ENCODE measurements at regions not wholly inside any gene's neighbourhood (a gene's known extent, or its start where the extent isn't known, plus 50 kb on each side); places are given as distances from the start of the nearest gene placed in this dataset.
A peak's percentile ranks its signal among the peaks of the same experiment; 100 is the strongest.
"Not testable (repeated sequence)": the region's sequence is repeated elsewhere in the genome, so short reads cannot be mapped to it uniquely, and the experiment has no call there.

DNA sequence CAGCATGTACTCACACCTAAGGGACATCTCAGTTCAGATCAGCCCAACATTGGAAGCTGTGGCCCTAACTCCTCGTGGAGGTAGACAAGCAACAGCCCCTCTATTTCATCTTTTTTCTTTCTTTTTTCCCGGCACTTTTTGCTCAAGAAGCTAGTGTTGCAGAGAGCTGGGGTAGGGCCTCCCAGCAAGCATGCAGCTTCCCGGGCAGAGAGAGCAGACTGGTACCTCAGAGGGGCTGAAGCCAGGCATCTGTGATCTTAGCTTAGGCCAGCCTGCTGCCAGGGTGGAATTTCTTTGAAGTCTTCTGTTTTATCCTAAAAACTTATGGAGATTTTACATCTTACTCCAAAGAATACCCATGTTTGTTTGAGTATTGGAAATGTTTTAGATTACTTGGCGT, 195.4 kb downstream of the C16orf95 start:
- no peak for DNase-seq

- no peak for DNase-seq
Observed at GRCh38 chr16:87123356-87124001, 193.7 kb downstream of the C16orf95 start.

DNA sequence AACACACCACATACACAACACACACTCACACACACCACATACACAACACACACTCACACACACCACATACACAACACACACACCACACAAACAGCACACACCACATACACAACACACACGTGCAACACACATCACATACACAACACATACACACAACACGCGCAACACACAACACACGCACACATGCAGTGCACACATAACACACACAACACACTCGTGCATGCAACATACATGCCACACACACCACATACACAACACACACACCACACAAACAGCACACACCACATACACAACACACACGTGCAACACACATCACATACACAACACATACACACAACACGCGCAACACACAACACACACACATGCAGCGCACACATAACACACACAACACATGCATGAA, 192.8 kb downstream of the C16orf95 start:
- not testable (repeated sequence) for DNase-seq

DNA sequence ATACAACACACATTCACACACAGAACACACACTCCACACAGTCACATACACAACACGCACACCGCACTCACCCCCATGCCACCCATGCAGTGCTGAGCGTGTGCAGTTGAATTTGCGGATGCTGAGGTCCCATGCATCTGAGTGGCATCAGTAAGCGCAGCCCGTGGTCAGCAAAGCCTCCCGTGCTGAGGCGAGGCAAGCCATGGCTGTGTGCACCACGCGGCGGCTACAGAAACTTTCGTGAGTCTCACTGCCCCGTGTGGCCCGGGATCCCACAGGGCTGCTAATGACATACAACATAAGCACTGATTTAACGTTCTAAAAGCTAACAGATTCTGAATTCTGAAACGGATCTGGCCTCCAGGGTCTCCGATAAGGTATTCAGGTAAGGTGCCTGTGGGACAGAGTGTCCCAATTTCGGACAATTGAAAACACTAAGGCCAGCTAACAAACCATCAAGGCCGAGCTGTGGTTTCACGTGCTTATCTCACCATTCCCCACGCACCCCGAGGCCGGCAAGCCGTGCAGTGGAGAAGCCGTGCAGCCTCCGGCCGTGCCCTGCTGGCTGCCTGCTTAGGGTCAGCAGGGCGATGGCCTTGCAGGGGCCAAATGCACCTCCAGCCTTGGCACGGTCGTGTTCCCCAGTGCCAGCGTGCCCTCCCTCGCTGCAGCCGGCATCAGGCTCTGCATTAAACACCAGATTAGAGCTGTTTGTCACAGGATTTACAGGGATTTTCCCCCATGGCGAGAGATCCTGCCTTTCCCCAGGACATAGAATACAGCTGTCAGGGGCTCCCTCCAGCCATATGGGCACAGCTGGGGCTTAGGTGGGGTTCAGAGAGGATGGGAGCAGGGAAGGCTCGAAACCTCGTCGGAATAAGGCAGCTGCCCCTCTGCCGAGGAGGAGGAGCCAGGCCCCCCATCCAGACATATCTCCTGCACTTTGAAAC, 191.7 kb downstream of the C16orf95 start:
- DNase-seq, result no peak

- DNase-seq, result no peak
Observed at GRCh38 chr16:87126403-87127025, 190.7 kb downstream of the C16orf95 start.

DNA sequence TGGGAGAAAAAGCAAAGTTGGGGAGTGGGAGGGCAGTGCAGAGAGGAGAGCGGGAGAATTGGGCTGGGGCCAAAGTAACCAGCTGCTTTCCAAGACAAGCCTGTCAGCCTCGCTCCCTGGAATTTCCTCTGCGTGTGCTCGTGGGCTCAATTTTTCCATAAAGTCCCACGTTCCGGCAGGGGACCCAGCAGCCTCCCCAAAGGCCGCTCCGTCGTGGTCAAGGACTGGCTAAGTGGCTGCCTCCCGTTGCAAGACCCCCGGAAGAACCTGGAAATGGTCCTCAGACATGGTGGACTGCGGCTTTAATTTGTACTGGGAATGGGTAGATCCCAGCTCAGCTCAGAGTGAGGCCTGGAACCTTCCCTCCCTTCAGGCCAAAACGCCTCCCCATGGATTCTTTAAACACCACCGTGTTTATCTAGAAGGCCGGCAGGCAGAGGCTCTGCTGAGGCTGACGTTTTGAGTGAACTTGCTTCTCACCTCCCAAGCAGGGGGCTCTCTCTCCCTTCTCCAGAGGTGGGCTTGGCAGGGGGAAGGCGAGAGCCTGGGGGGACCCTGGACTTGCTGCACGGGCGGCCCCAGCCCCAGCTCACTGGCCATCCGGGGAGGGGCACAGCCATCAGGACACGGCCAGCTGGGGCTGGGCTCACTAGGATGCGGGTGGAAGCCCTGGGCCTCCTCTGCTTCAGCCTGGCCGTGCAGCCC, 190.0 kb downstream of the C16orf95 start:
- DNase-seq, result peak; percentile 78

GRCh38 chr16:87127766-87128147, 189.4 kb downstream of the C16orf95 start:
- no peak for DNase-seq

DNA sequence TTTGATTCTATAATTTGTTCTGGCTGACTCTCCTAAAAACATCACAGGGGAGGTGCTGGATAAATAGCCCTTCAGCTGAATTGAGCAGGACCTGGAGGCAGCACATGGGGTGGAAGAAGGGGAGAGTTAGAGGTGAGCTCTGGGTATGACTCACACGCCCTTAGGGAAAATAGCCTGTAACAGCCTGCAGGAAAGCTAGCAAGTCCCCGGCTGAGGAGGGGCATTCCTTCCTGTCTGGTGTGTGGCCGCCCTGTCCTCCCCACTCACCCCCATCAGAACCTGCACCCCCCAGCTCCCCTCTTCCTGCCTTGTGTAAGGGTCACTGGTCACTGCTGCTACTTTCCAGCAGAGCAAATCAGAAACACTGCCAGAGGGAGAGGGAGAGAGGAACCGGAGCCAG, 187.4 kb downstream of the C16orf95 start:
- DNase-seq, result no peak

GRCh38 chr16:87131061-87131995, 185.9 kb downstream of the C16orf95 start:
- DNase-seq, result no peak

DNA sequence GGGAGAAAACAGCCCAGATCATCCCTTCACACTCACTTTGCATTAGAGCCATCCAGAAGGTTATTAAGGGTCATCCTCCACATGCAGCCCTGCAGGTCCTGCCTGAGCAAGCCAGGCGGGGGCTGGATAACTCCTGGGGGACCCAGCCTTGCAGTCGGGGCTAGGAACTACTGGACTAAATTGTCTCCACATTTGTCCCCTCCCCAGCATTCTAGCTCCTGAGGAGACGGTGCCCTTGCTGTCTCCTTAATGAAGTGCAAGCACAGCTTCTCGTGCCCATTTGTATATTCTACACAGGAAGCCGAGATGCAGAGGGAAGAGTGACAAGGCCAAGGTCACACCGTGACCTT, 185.2 kb downstream of the C16orf95 start:
- DNase-seq, result no peak

DNA sequence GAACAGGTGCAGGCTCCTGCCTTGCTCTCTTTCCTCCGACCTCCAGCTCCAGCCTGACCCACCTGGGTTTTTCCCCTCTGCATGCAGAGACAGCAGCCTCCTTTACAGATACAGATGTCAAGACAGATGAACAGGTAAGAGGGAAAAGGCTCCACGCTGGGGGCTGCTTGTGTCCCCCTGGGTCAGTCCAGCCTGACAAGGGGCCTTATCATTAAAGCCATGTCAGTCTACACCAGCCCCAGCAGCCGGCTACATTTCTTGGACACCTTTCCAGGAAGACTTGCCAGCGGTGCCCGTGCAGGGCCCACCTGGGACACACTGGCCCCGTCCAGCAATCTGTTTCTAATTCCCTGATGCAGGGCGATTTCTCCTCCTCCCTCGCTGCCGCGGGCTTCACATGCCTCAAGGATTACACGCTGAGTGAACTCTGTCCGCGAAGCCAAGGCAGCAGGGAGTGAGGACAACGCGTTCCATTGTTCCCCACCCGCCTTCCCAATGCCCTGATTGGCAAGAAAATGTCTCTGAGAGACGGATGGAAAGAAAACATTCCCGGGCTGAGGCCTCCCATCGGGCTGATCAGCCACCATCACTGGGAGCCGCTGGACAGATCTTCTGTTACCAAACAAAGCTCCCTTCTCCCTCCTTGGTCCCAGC, 184.7 kb downstream of the C16orf95 start:
- no peak for DNase-seq

GRCh38 chr16:87133112-87133850, 183.9 kb downstream of the C16orf95 start:
- DNase-seq, result no peak

GRCh38 chr16:87133966-87134627, 183.1 kb downstream of the C16orf95 start:
- DNase-seq, result peak; percentile 31

DNA sequence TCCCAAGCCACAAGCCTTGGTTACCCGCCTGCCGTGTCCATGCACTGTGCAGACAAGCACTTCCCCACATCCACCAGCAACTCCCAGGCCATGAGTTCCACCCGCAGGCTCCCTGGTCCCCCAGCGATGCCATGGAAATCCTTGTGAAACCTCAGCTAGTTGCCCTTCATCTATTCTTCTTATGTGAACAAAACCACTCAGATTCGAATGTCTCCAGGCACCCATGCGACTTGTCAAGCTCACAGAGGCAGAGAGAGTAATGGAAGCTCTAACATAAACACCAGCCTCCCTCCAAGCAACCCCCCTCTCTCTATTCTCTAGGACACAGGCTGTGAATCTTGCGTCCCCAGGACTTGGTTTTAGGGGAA, 182.6 kb downstream of the C16orf95 start:
- no peak for DNase-seq

GRCh38 chr16:87135246-87136030, 181.8 kb downstream of the C16orf95 start:
- peak; percentile 32 for DNase-seq

DNA sequence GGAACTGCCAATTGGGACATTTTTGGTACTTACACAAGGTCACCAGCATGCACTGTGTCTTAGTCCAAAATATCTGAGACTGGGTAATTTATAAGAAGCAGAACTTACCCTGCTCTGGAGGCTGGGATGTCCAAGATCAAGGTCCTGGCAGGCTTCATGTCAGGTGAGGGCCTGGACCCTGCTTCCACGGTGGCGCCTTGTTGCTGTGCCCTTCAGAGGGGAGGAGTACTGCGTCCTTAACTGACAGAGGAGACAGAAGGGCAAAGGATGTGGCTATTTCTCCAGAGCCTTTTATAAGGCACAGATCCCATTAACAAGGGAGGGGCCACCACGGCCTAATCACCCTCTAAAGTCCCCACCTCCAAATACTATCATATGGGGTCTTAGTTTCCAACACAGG, 178.9 kb downstream of the C16orf95 start:
- DNase-seq, result no peak

DNA sequence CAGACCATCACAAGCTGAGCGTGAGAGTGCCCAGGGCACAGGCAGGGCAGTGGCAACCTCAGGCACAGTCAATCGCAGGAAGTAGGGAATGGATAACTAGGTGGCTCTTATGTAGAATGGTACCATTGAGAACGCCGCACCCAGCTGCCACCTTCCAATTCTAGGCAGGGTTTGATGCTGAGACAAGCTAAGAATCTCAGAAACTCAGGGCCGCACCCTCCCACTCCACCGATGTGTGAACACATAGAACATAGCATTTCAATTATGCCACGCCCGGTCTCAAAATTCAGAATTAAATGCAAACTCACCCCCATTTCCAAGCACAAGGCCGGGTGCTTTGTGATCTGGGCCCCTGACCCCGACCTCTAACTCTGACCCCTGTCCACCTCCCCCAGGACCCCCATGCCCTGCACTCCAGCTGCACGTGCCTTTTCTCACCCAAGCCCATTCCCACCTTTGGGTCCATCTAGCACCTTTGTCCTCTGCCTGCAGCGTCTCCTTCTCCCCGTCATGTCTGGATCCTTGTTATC, 178.4 kb downstream of the C16orf95 start:
- no peak for DNase-seq

DNA sequence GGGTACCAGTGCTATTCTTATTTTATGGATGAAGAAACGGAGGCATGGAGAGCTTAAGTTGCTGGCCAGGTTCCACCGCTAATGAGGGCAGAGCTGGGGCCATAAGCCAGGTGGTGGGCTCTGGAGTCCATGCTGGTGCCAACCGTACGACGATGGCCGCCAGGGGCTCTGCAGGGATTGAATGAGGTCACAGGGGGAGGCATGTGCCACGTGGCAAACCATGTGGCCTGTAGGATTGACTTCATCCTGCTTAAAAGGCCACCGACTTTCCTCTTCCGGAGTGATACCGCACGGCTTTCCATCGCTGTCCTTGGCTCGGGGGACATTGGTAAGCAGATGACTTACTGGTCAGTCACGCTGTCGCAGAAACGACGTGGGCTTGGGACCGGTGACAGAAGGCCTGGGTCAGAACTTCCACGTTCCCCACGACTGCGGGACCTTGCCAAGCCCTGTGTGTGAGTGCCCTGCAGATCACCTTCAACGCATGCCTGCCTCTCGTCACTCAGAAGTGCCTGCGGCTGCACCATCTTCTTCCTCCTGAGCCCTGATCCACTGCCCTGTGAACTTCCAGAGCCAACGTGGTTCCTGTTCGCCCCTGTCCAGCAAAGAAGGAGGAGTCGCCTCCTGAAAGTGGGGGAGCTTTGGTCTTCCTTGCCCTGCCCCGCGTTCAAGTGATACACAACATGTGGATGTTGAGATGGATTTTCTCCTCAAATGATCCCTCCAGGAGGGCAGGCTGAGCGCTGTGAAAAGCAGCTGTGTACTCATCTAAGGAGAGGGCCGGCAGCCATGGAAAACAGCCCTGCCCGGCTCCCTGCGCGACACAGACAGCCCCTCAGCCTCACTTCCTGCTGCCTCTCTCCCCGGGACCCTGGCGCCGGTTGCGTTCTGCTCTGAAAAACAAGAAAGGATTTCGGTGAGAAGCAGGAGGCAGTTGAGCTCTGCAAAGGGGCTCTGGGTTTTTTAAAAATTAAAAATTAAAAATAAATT, 176.7 kb downstream of the C16orf95 start:
- DNase-seq, result peak; percentile 15
